Endothelial cell of umbilical vein (primary cell): ENCODE measurements at regions not wholly inside any gene's neighbourhood (a gene's known extent, or its start where the extent isn't known, plus 50 kb on each side); places are given as distances from the start of the nearest gene placed in this dataset.

Experiments
- BruUV-seq: library from RNA; stranded (reverse); fragments of 400-500 nt; replicated peaks from 2 replicates; lab custom pipeline; 2021; lab: Mats Ljungman, UMichigan
- CTCF ChIA-PET: fragments of 300-600, 350-600 bp; sonication (Branson Sonifier 250); formaldehyde crosslinking; loops from one replicate; lab custom pipeline; 2021; ENCODE audit warnings: antibody characterized with exemption, inconsistent platforms; lab: Charles Lee
- POLR2A ChIA-PET: fragments of 300-600, 350-600 bp; sonication (Branson Sonifier 250); formaldehyde crosslinking; loops from one replicate; lab custom pipeline; 2021; ENCODE audit warnings: antibody characterized with exemption, inconsistent platforms; lab: Charles Lee
- DNase-seq: peaks from one replicate; pipeline ENCODE4 v3.0.0-alpha.2; 2011; ENCODE audit warnings: low read depth, low spot score
- FAIRE-seq: peaks from 2 replicates; lab custom pipeline; 2011; peaks lifted over from hg19 to GRCh38; lab: Jason Lieb, UNC
- H2AFZ ChIP-seq: 2 replicates; pipeline ENCODE4 v1.6.0; 2012; ENCODE audit warnings: low read depth, low read length, control low read depth, inconsistent platforms
- H3K27ac ChIP-seq: 2 replicates; pipeline ENCODE4 v1.5.1; 2011; ENCODE audit warnings: low read depth, mild to moderate bottlenecking, control low read depth, low read length, moderate library complexity; ENCODE audit not compliant: insufficient read depth
- H3K27me3 ChIP-seq, 2 experiments: 2 replicates each; pipeline versions ENCODE4 v1.6.0 to v1.6.1; 2011; ENCODE audit warnings: low read length in 2 of 2, mixed read lengths in 1 of 2; ENCODE audit not compliant: control insufficient read depth in 2 of 2, insufficient read depth in 2 of 2
- H3K36me3 ChIP-seq, 2 experiments: 2 replicates in 1 of 2; 3 replicates in 1 of 2; pipeline ENCODE4 v1.5.1; 2011; ENCODE audit warnings: low read length in 2 of 2, mild to moderate bottlenecking in 1 of 2, moderate library complexity in 1 of 2; ENCODE audit not compliant: control insufficient read depth in 2 of 2, insufficient read depth in 2 of 2; ENCODE audit errors: extremely low read depth in 1 of 2
- H3K4me1 ChIP-seq: 3 replicates; pipeline ENCODE4 v1.5.1; 2011; ENCODE audit warnings: mild to moderate bottlenecking, low read length; ENCODE audit not compliant: control insufficient read depth, insufficient read depth; ENCODE audit errors: extremely low read depth
- H3K4me2 ChIP-seq: 2 replicates; pipeline ENCODE4 v1.6.1; 2011; ENCODE audit warnings: low read length, control low read depth, mixed read lengths; ENCODE audit not compliant: insufficient read depth
- H3K4me3 ChIP-seq, 3 experiments: fragments of 200-600 bp in 1 of 3; sonication (generic), shearing (Covaris generic) in 1 of 3; replicated peaks in 1 of 3; 2 replicates each; pipeline ENCODE4 v1.5.1; 2011 to 2016; ENCODE audit warnings: control low read depth in 3 of 3, low read length in 3 of 3, mild to moderate bottlenecking in 2 of 3, inconsistent platforms in 1 of 3, low read depth in 1 of 3, moderate library complexity in 1 of 3; ENCODE audit not compliant: insufficient read depth in 1 of 3
- H3K79me2 ChIP-seq: 2 replicates; pipeline ENCODE4 v1.6.0; 2012; ENCODE audit warnings: low read length, inconsistent platforms; ENCODE audit not compliant: control insufficient read depth, insufficient read depth
- H3K9ac ChIP-seq: replicated peaks from 2 replicates; pipeline ENCODE3; 2011; ENCODE audit warnings: low read length, control low read depth; ENCODE audit not compliant: insufficient read depth; ENCODE audit errors: extremely low read depth
- H3K9me1 ChIP-seq: replicated peaks from 3 replicates; pipeline ENCODE4 v1.6.0; 2011; ENCODE audit warnings: mild to moderate bottlenecking, low read length; ENCODE audit not compliant: control insufficient read depth, insufficient read depth; ENCODE audit errors: extremely low read depth
- H3K9me3 ChIP-seq: replicated peaks from 2 replicates; pipeline ENCODE4 v1.5.1; 2012; ENCODE audit warnings: low read length, inconsistent platforms; ENCODE audit not compliant: control insufficient read depth, insufficient read depth
- H4K20me1 ChIP-seq: replicated peaks from 2 replicates; pipeline ENCODE3; 2011; ENCODE audit warnings: mild to moderate bottlenecking, low read length; ENCODE audit not compliant: control insufficient read depth, insufficient read depth; ENCODE audit errors: extremely low read depth
- EZH2 ChIP-seq: IDR thresholded peaks from 2 replicates; pipeline ENCODE4 v1.6.1; 2012; ENCODE audit warnings: borderline replicate concordance, low read depth, mild to moderate bottlenecking, moderate library complexity, low read length, inconsistent platforms; ENCODE audit not compliant: severe bottlenecking
- FOS ChIP-seq: IDR thresholded peaks from 2 replicates; pipeline ENCODE4 v1.6.1; 2011; ENCODE audit warnings: mild to moderate bottlenecking, low read length, moderate library complexity, borderline replicate concordance; ENCODE audit not compliant: insufficient read depth
- GATA2 ChIP-seq: IDR thresholded peaks from 2 replicates; pipeline ENCODE4 v1.7.0; 2011; ENCODE audit warnings: low read depth, mild to moderate bottlenecking, moderate library complexity, mixed read lengths, low read length; ENCODE audit not compliant: insufficient read length, insufficient read depth
- JUN ChIP-seq: IDR thresholded peaks from 2 replicates; pipeline ENCODE4 v1.6.1; 2011; ENCODE audit warnings: borderline replicate concordance, low read depth; ENCODE audit not compliant: insufficient read length, insufficient read depth
- MYC ChIP-seq: IDR thresholded peaks from one replicate; pipeline ENCODE4 v1.6.1; 2011; ENCODE audit warnings: mild to moderate bottlenecking, low read depth, low read length
- POLR2A ChIP-seq: IDR thresholded peaks from 2 replicates; pipeline ENCODE4 v1.6.1; 2012; ENCODE audit warnings: low read depth, mild to moderate bottlenecking, control low read depth, low read length
- POLR2AphosphoS5 ChIP-seq: IDR thresholded peaks from 2 replicates; pipeline ENCODE4 v1.6.1; 2012; ENCODE audit warnings: low read depth, mild to moderate bottlenecking, control low read depth, low read length, moderate library complexity; ENCODE audit not compliant: insufficient read depth
- dilution Hi-C: fragments of 300-500 bp; cut with MboI; formaldehyde crosslinking; loops from one replicate; pipeline ENCODE4 v1.15.0; 2019; ENCODE audit warnings: low sequenced_read_pairs; ENCODE audit not compliant: extremely low pct_ligation_motif_present
- intact Hi-C: fragments of 100-400 bp; cut with micrococcal nuclease; formaldehyde crosslinking; loops from one replicate; pipeline ENCODE4 v1.10.0; 2022
- TF ChIP-seq, protein P1 (sequence below), 2 donors: IDR thresholded peaks; 1 replicate in 1 of 2; 2 replicates in 1 of 2; pipeline ENCODE4 v1.5.1; 2011; ENCODE audit warnings: low read length in 2 of 2, mild to moderate bottlenecking in 2 of 2, moderate library complexity in 2 of 2, control low read depth in 1 of 2, inconsistent platforms in 1 of 2, low read depth in 1 of 2; ENCODE audit not compliant: insufficient read depth in 1 of 2; ENCODE audit errors: extremely low read depth in 1 of 2
- TF ChIP-seq, protein P2 (sequence below): IDR thresholded peaks from 2 replicates; pipeline ENCODE4 v1.6.1; 2011; ENCODE audit not compliant: insufficient read depth, insufficient read length

DNA sequence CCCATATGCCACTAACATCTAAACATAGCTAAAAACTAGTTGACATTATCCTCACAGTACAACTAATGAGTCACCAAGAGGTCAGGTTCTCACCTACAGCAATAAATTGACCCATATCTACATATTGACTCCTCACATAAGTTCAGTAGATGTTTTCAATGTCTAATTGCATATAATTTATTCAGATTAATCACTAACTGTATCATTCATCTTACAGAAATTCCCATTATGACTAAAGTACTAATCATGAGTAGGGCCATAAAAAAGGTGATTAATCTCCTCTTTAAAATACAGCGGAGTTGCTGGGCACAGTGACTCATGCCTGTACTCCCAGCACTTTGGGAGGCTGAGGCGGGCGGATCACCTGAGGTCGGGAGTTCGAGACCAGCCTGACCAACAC is 82.4 kb upstream of the ST3GAL6 start:
- ChIA-PET CTCF (no interaction called here), POLR2A (no interaction called here)
- dilution Hi-C loops (no loop called here), intact Hi-C loops (no loop called here)
- no peaks in the 10 kb centered on the region for H3K9me3 ChIP-seq
- peak; percentile 36 for DNase-seq
- TF ChIP-seq GATA2 (peak; percentile 18), FOS (peak; percentile 70), JUN (no peak)
- TF ChIP-seq, protein P1, sequence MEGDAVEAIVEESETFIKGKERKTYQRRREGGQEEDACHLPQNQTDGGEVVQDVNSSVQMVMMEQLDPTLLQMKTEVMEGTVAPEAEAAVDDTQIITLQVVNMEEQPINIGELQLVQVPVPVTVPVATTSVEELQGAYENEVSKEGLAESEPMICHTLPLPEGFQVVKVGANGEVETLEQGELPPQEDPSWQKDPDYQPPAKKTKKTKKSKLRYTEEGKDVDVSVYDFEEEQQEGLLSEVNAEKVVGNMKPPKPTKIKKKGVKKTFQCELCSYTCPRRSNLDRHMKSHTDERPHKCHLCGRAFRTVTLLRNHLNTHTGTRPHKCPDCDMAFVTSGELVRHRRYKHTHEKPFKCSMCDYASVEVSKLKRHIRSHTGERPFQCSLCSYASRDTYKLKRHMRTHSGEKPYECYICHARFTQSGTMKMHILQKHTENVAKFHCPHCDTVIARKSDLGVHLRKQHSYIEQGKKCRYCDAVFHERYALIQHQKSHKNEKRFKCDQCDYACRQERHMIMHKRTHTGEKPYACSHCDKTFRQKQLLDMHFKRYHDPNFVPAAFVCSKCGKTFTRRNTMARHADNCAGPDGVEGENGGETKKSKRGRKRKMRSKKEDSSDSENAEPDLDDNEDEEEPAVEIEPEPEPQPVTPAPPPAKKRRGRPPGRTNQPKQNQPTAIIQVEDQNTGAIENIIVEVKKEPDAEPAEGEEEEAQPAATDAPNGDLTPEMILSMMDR (IDR thresholded peaks at IDR 0.05; ENCODE audit: extremely low read depth in 1 of 2, insufficient read depth in 1 of 2, low read depth in 1 of 2, low read length in 2 of 2): no peak
- no peak overlapping the region for H3K4me3 ChIP-seq
- H4K20me1 ChIP-seq: no peaks in the 10 kb centered on the region
- no peak overlapping the region for H2AFZ ChIP-seq
- H3K27ac ChIP-seq: no peak overlapping the region
- no peak for FAIRE-seq
- H3K36me3 ChIP-seq: no peaks in the 10 kb centered on the region
- BruUV-seq: no TSS peak
- no peaks in the 10 kb centered on the region for H3K9me1 ChIP-seq
- no peaks in the 10 kb centered on the region for H3K79me2 ChIP-seq
- no peaks in the 10 kb centered on the region for H3K27me3 ChIP-seq
- H3K9ac ChIP-seq: no peak overlapping the region
- no peaks in the 10 kb centered on the region for H3K4me1 ChIP-seq
- no peak overlapping the region for H3K4me2 ChIP-seq

DNA sequence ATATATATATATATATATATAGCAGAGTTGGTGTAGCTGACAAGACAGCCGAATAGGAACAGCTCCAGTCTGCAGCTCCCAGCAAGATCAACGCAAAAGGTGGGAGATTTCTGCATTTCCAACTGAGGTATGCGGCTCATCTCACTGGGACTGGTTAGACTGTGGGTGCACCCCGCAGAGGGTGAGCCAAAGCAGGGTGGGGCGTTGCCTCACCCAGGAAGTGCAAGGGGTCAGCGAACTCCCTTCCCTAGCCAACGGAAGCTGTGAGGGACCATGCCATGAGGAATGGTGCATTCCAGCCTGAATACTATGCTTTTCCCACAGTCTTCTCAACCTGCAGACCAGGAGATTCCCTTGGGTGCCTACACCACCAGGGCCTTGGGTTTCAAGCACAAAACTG is 81.7 kb upstream of the ST3GAL6 start:
- no peaks in the 10 kb centered on the region for H3K4me1 ChIP-seq
- no peak for TF ChIP-seq FOS
- TF ChIP-seq GATA2: no peak
- no peak for TF ChIP-seq POLR2AphosphoS5
- TF ChIP-seq, protein P2, sequence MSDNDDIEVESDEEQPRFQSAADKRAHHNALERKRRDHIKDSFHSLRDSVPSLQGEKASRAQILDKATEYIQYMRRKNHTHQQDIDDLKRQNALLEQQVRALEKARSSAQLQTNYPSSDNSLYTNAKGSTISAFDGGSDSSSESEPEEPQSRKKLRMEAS: no peak
- no peak for TF ChIP-seq JUN
- no peak for TF ChIP-seq MYC
- no peak for TF ChIP-seq POLR2A
- TF ChIP-seq, protein P1 (IDR thresholded peaks at IDR 0.05; ENCODE audit: extremely low read depth in 1 of 2, insufficient read depth in 1 of 2, low read depth in 1 of 2, low read length in 2 of 2): no peak
- TF ChIP-seq EZH2: no peak
- FAIRE-seq (no peak), DNase-seq (no peak)
- no peak overlapping the region for H3K4me3 ChIP-seq
- no TSS peak for BruUV-seq
- no peak overlapping the region for H3K4me2 ChIP-seq
- H3K9me1 ChIP-seq: no peaks in the 10 kb centered on the region
- H3K79me2 ChIP-seq: no peaks in the 10 kb centered on the region
- intact Hi-C loops (no loop called here), dilution Hi-C loops (no loop called here)
- H3K9me3 ChIP-seq: no peaks in the 10 kb centered on the region
- no peaks in the 10 kb centered on the region for H4K20me1 ChIP-seq
- POLR2A ChIA-PET: interaction anchor here (0.7 kb wide), 1 partner anchor 15 kb away, joined by 9 read pairs; no protein-coding TSS in a partner anchor
- H3K27me3 ChIP-seq: no peaks in the 10 kb centered on the region
- no peak overlapping the region for H2AFZ ChIP-seq
- H3K9ac ChIP-seq: no peak overlapping the region
- CTCF ChIA-PET: interaction anchor here (0.6 kb wide), 1 partner anchor 40 kb away, joined by 3 read pairs; no protein-coding TSS in a partner anchor
- no peaks in the 10 kb centered on the region for H3K36me3 ChIP-seq
- no peak overlapping the region for H3K27ac ChIP-seq
